Liver (tissue), 3 donors: ENCODE measurements at regions not wholly inside any gene's neighbourhood (a gene's known extent, or its start where the extent isn't known, plus 50 kb on each side); places are given as distances from the start of the nearest gene placed in this dataset.

Source experiments
- JUND ChIP-seq, 2 donors: IDR thresholded peaks; 2 replicates each; pipeline ENCODE4 v1.6.1; 2016; ENCODE audit warnings: antibody characterized with exemption in 2 of 2
- MAX ChIP-seq: IDR thresholded peaks from 2 replicates; pipeline ENCODE4 v1.6.1; 2016; ENCODE audit warnings: antibody characterized with exemption
- RAD21 ChIP-seq, 2 donors: IDR thresholded peaks; 2 replicates each; pipeline ENCODE4 v1.6.1; 2016; ENCODE audit warnings: antibody characterized with exemption in 2 of 2, mild to moderate bottlenecking in 2 of 2
- RXRA ChIP-seq, 2 donors: IDR thresholded peaks; 2 replicates each; pipeline ENCODE4 v1.6.1; 2017 to 2018; ENCODE audit warnings: antibody characterized with exemption in 2 of 2, mild to moderate bottlenecking in 1 of 2
- SP1 ChIP-seq: IDR thresholded peaks from 2 replicates; pipeline ENCODE4 v1.6.1; 2018; ENCODE audit warnings: antibody characterized with exemption, mild to moderate bottlenecking
- TAF1 ChIP-seq: conservative IDR thresholded peaks from 2 replicates; pipeline ENCODE4 v1.6.1; 2016; ENCODE audit warnings: antibody characterized with exemption, mild to moderate bottlenecking
- YY1 ChIP-seq: IDR thresholded peaks from 2 replicates; pipeline ENCODE4 v1.6.1; 2016; ENCODE audit warnings: antibody characterized with exemption, mild to moderate bottlenecking
- ZBTB33 ChIP-seq: IDR thresholded peaks from 2 replicates; pipeline ENCODE4 v1.6.1; 2016; ENCODE audit warnings: antibody characterized with exemption
- TF ChIP-seq, protein P1 (sequence below): fragments of 150-350 bp; IDR thresholded peaks from 2 replicates; pipeline ENCODE4 v1.5.1; 2017; ENCODE audit warnings: improper control_type of control experiment, low read depth, low read length; ENCODE audit not compliant: missing input control
- TF ChIP-seq, protein P2 (sequence below): IDR thresholded peaks from 2 replicates; pipeline ENCODE4 v1.6.1; 2016; ENCODE audit warnings: antibody characterized with exemption, mild to moderate bottlenecking
- donor health status: healthy.
- donor health status: healthy.

GRCh38 chr18:5632041-5632440 is 88.2 kb upstream of the EPB41L3 start:
- TF ChIP-seq ZBTB33 (no peak), RXRA (IDR thresholded peaks at IDR 0.05) (no peak), JUND (IDR thresholded peaks at IDR 0.05) (no peak), YY1 (no peak), SP1 (no peak), RAD21 (IDR thresholded peaks at IDR 0.05) (no peak), MAX (no peak), TAF1 (no peak)
- TF ChIP-seq, protein P1, sequence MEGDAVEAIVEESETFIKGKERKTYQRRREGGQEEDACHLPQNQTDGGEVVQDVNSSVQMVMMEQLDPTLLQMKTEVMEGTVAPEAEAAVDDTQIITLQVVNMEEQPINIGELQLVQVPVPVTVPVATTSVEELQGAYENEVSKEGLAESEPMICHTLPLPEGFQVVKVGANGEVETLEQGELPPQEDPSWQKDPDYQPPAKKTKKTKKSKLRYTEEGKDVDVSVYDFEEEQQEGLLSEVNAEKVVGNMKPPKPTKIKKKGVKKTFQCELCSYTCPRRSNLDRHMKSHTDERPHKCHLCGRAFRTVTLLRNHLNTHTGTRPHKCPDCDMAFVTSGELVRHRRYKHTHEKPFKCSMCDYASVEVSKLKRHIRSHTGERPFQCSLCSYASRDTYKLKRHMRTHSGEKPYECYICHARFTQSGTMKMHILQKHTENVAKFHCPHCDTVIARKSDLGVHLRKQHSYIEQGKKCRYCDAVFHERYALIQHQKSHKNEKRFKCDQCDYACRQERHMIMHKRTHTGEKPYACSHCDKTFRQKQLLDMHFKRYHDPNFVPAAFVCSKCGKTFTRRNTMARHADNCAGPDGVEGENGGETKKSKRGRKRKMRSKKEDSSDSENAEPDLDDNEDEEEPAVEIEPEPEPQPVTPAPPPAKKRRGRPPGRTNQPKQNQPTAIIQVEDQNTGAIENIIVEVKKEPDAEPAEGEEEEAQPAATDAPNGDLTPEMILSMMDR = no peak
- TF ChIP-seq, protein P2, sequence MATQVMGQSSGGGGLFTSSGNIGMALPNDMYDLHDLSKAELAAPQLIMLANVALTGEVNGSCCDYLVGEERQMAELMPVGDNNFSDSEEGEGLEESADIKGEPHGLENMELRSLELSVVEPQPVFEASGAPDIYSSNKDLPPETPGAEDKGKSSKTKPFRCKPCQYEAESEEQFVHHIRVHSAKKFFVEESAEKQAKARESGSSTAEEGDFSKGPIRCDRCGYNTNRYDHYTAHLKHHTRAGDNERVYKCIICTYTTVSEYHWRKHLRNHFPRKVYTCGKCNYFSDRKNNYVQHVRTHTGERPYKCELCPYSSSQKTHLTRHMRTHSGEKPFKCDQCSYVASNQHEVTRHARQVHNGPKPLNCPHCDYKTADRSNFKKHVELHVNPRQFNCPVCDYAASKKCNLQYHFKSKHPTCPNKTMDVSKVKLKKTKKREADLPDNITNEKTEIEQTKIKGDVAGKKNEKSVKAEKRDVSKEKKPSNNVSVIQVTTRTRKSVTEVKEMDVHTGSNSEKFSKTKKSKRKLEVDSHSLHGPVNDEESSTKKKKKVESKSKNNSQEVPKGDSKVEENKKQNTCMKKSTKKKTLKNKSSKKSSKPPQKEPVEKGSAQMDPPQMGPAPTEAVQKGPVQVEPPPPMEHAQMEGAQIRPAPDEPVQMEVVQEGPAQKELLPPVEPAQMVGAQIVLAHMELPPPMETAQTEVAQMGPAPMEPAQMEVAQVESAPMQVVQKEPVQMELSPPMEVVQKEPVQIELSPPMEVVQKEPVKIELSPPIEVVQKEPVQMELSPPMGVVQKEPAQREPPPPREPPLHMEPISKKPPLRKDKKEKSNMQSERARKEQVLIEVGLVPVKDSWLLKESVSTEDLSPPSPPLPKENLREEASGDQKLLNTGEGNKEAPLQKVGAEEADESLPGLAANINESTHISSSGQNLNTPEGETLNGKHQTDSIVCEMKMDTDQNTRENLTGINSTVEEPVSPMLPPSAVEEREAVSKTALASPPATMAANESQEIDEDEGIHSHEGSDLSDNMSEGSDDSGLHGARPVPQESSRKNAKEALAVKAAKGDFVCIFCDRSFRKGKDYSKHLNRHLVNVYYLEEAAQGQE = no peak
